H9 (cell line): ENCODE measurements at regions not wholly inside any gene's neighbourhood (a gene's known extent, or its start where the extent isn't known, plus 50 kb on each side); places are given as distances from the start of the nearest gene placed in this dataset.
"Not testable (repeated sequence)": the region's sequence is repeated elsewhere in the genome, so short reads cannot be mapped to it uniquely, and the experiment has no call there.

ENCODE experiments used
- DNase-seq: peaks from one replicate; pipeline ENCODE4 v3.0.0-alpha.2; 2017
- H2AFZ ChIP-seq: one replicate; pipeline ENCODE4 v1.6.1; 2013; ENCODE audit warnings: mild to moderate bottlenecking, low read length, control low read depth, moderate library complexity
- H2AK5ac ChIP-seq: 2 replicates; pipeline ENCODE4 v1.6.1; 2013; ENCODE audit warnings: low read length, control low read depth, mixed read lengths; ENCODE audit not compliant: insufficient read length
- H2BK120ac ChIP-seq: one replicate; pipeline ENCODE4 v1.6.1; 2013; ENCODE audit warnings: low read depth, mild to moderate bottlenecking, low read length, control low read depth, inconsistent platforms; ENCODE audit not compliant: poor library complexity, severe bottlenecking
- H2BK12ac ChIP-seq: 2 replicates; pipeline ENCODE4 v1.6.1; 2013; ENCODE audit warnings: low read length, control low read depth, mixed read lengths, low read depth; ENCODE audit not compliant: insufficient read length
- H2BK15ac ChIP-seq: 2 replicates; pipeline ENCODE4 v1.6.1; 2013; ENCODE audit warnings: low read depth, low read length, control low read depth
- H2BK20ac ChIP-seq: one replicate; pipeline ENCODE4 v1.6.1; 2013; ENCODE audit warnings: low read depth, mild to moderate bottlenecking, low read length, control low read depth, inconsistent platforms; ENCODE audit not compliant: poor library complexity, severe bottlenecking
- H2BK5ac ChIP-seq: 2 replicates; pipeline ENCODE4 v1.6.1; 2013; ENCODE audit warnings: low read length, control low read depth, mixed read lengths; ENCODE audit not compliant: insufficient read length
- H3K14ac ChIP-seq: 2 replicates; pipeline ENCODE4 v1.6.1; 2013; ENCODE audit warnings: low read length, control low read depth; ENCODE audit not compliant: insufficient read depth
- H3K18ac ChIP-seq: 2 replicates; pipeline ENCODE4 v1.6.1; 2013; ENCODE audit warnings: low read depth, mild to moderate bottlenecking, mixed read lengths, low read length, control low read depth; ENCODE audit not compliant: insufficient read length
- H3K23ac ChIP-seq: 2 replicates; pipeline ENCODE4 v1.6.1; 2013; ENCODE audit warnings: low read length, control low read depth, mixed read lengths, low read depth; ENCODE audit not compliant: insufficient read length
- H3K23me2 ChIP-seq: 2 replicates; pipeline ENCODE4 v1.6.1; 2013; ENCODE audit warnings: low read depth, mild to moderate bottlenecking, mixed read lengths, low read length, control low read depth; ENCODE audit not compliant: insufficient read length, poor library complexity, severe bottlenecking
- H3K27ac ChIP-seq: 2 replicates; pipeline ENCODE4 v1.5.1; 2013; ENCODE audit warnings: low read length, control low read depth, mixed read lengths, low read depth; ENCODE audit not compliant: insufficient read length
- H3K27me3 ChIP-seq: 2 replicates; pipeline ENCODE4 v1.6.1; 2013; ENCODE audit warnings: low read length, control low read depth, inconsistent platforms; ENCODE audit not compliant: insufficient read depth
- H3K4ac ChIP-seq: 2 replicates; pipeline ENCODE4 v1.6.1; 2013; ENCODE audit warnings: low read depth, mild to moderate bottlenecking, control low read depth, inconsistent platforms, low read length, moderate library complexity
- H3K4me1 ChIP-seq: 2 replicates; pipeline ENCODE4 v1.6.1; 2013; ENCODE audit warnings: low read length, control low read depth, inconsistent platforms; ENCODE audit not compliant: insufficient read depth
- H3K4me2 ChIP-seq: 2 replicates; pipeline ENCODE4 v1.6.1; 2013; ENCODE audit warnings: low read length, control low read depth, mixed read lengths; ENCODE audit not compliant: insufficient read length, insufficient read depth
- H3K56ac ChIP-seq: 2 replicates; pipeline ENCODE4 v1.6.1; 2013; ENCODE audit warnings: low read depth, mild to moderate bottlenecking, mixed read lengths, low read length, control low read depth; ENCODE audit not compliant: insufficient read length
- H3K79me1 ChIP-seq: 2 replicates; pipeline ENCODE4 v1.6.1; 2013; ENCODE audit warnings: low read depth, mild to moderate bottlenecking, moderate library complexity, low read length, control low read depth, inconsistent platforms; ENCODE audit not compliant: insufficient read depth, poor library complexity, severe bottlenecking
- H3K79me2 ChIP-seq: 2 replicates; pipeline ENCODE4 v1.6.1; 2013; ENCODE audit warnings: low read length, control low read depth, inconsistent platforms; ENCODE audit not compliant: insufficient read depth
- H3K9ac ChIP-seq: 2 replicates; pipeline ENCODE4 v1.6.1; 2013; ENCODE audit warnings: low read length, control low read depth, mixed read lengths; ENCODE audit not compliant: insufficient read length; ENCODE audit errors: extremely low read depth
- H3K9me3 ChIP-seq: one replicate; pipeline ENCODE4 v1.6.1; 2013; ENCODE audit warnings: low read depth, low read length, inconsistent platforms; ENCODE audit not compliant: control insufficient read depth
- H3T11ph ChIP-seq: one replicate; pipeline ENCODE4 v1.6.1; 2013; ENCODE audit warnings: mild to moderate bottlenecking, low read length, control low read depth, inconsistent platforms
- H4K20me1 ChIP-seq: one replicate; pipeline ENCODE4 v1.6.1; 2013; ENCODE audit not compliant: control insufficient read depth, insufficient read length, insufficient read depth
- H4K5ac ChIP-seq: 2 replicates; pipeline ENCODE4 v1.6.1; 2013; ENCODE audit warnings: low read depth, mild to moderate bottlenecking, mixed read lengths, low read length, control low read depth; ENCODE audit not compliant: insufficient read length
- H4K8ac ChIP-seq: replicated peaks from 2 replicates; pipeline ENCODE4 v1.6.1; 2013; ENCODE audit warnings: low read length, control low read depth, mixed read lengths, low read depth; ENCODE audit not compliant: insufficient read length
- H4K91ac ChIP-seq: 2 replicates; pipeline ENCODE4 v1.6.1; 2013; ENCODE audit warnings: low read depth, mild to moderate bottlenecking, moderate library complexity, mixed read lengths, low read length, control low read depth; ENCODE audit not compliant: insufficient read length
- H3K27ac Mint-ChIP-seq, 3 experiments: 2 replicates in 2 of 3; 3 replicates in 1 of 3; pipeline ENCODE4 v1.8.0; 2020 to 2021; ENCODE audit warnings: mixed read lengths in 3 of 3, mild to moderate bottlenecking in 1 of 3, moderate library complexity in 1 of 3
- H3K27me3 Mint-ChIP-seq: 2 replicates; pipeline ENCODE4 v1.8.0; 2021; ENCODE audit warnings: low read depth, mild to moderate bottlenecking, moderate library complexity, mixed read lengths
- H3K36me3 Mint-ChIP-seq, 3 experiments: 2 replicates in 2 of 3; 3 replicates in 1 of 3; pipeline ENCODE4 v1.8.0; 2020 to 2021; ENCODE audit warnings: low read depth in 3 of 3, mixed read lengths in 3 of 3; ENCODE audit not compliant: insufficient read depth in 1 of 3
- H3K4me1 Mint-ChIP-seq, 2 experiments: 2 replicates each; pipeline ENCODE4 v1.8.0; 2020; ENCODE audit warnings: mixed read lengths in 2 of 2
- H3K4me3 Mint-ChIP-seq, 2 experiments: 2 replicates in 1 of 2; 3 replicates in 1 of 2; pipeline ENCODE4 v1.8.0; 2020 to 2021; ENCODE audit warnings: mild to moderate bottlenecking in 2 of 2, mixed read lengths in 2 of 2, moderate library complexity in 1 of 2
- H3K9me3 Mint-ChIP-seq, 2 experiments: 2 replicates in 1 of 2; 3 replicates in 1 of 2; pipeline ENCODE4 v1.8.0; 2020; ENCODE audit warnings: mild to moderate bottlenecking in 2 of 2, mixed read lengths in 2 of 2, moderate library complexity in 1 of 2
- WGBS: extraction: QIAGEN DNeasy Blood & Tissue Kit; methylation state at CpG from one replicate; pipeline ENCODE4 v1.1.7; 2013; ENCODE audit warnings: missing lambda C conversion rate, low lambda C conversion rate, mixed read lengths; ENCODE audit not compliant: insufficient read length; ENCODE audit errors: extremely low coverage; 5-methylcytosine and 5-hydroxymethylcytosine counted together

- not testable (repeated sequence) for H3K23ac ChIP-seq, H3K4ac ChIP-seq, H2BK12ac ChIP-seq, H3K27ac Mint-ChIP-seq, H3K4me1 ChIP-seq, H3K14ac ChIP-seq, H2BK15ac ChIP-seq, H4K20me1 ChIP-seq, H3K79me2 ChIP-seq, DNase-seq, H3K4me2 ChIP-seq, H3K23me2 ChIP-seq, H3K4me1 Mint-ChIP-seq, H3K4me3 Mint-ChIP-seq, H2AK5ac ChIP-seq, H2BK20ac ChIP-seq, H3T11ph ChIP-seq, H3K27ac ChIP-seq, H3K27me3 ChIP-seq, H2BK5ac ChIP-seq, H4K5ac ChIP-seq, H3K9ac ChIP-seq, H3K18ac ChIP-seq, H2BK120ac ChIP-seq, H3K27me3 Mint-ChIP-seq, H4K91ac ChIP-seq, H3K9me3 ChIP-seq, H3K56ac ChIP-seq, H2AFZ ChIP-seq, H4K8ac ChIP-seq, H3K79me1 ChIP-seq
- Mint-ChIP-seq H3K9me3 (peaks cover 21 to 25% of the 10 kb centered on the region in 2 experiments), H3K36me3 (peaks cover 3 to 23% (median 6%) of the 10 kb centered on the region in 3 experiments; a peak in 6 of 7 replicates)
- WGBS, result no CpG with 5 or more reads among the region's 11 CpGs
Measured at GRCh38 chrX:728639-729038, 98.0 kb downstream of the SHOX start.
